Osteoblast (primary cell): ENCODE measurements at regions not wholly inside any gene's neighbourhood (a gene's known extent, or its start where the extent isn't known, plus 50 kb on each side); places are given as distances from the start of the nearest gene placed in this dataset.
A peak's percentile ranks its signal among the peaks of the same experiment; 100 is the strongest.

ENCODE experiments used
- DNase-seq: peaks from one replicate; pipeline ENCODE4 v3.0.0; 2011; ENCODE audit warnings: low spot score, mixed read lengths; ENCODE audit not compliant: insufficient read length; ENCODE audit errors: missing footprints
- H2AFZ ChIP-seq: 2 replicates; pipeline ENCODE4 v1.6.0; 2011; ENCODE audit warnings: mild to moderate bottlenecking, low read length
- H3K27ac ChIP-seq: 2 replicates; pipeline ENCODE4 v1.5.1; 2011; ENCODE audit warnings: mild to moderate bottlenecking, low read depth, low read length, moderate library complexity
- H3K27me3 ChIP-seq: 2 replicates; pipeline ENCODE4 v1.6.0; 2012; ENCODE audit warnings: mild to moderate bottlenecking, control low read depth, inconsistent platforms, low read length, moderate library complexity; ENCODE audit not compliant: insufficient read depth
- H3K36me3 ChIP-seq: 2 replicates; pipeline ENCODE4 v1.5.1; 2011; ENCODE audit warnings: mild to moderate bottlenecking, low read length, control low read depth, moderate library complexity; ENCODE audit not compliant: insufficient read depth
- H3K4me1 ChIP-seq: 2 replicates; pipeline ENCODE4 v1.5.1; 2011; ENCODE audit warnings: mild to moderate bottlenecking, low read length, control low read depth, moderate library complexity; ENCODE audit not compliant: insufficient read depth
- H3K4me2 ChIP-seq: 2 replicates; pipeline ENCODE4 v1.6.0; 2011; ENCODE audit warnings: mild to moderate bottlenecking, low read length; ENCODE audit not compliant: insufficient read depth
- H3K4me3 ChIP-seq: fragments of 200-600 bp; sonication (generic); 3 replicates; pipeline ENCODE4 v1.5.1; 2012; ENCODE audit warnings: mild to moderate bottlenecking, low read length, inconsistent platforms; ENCODE audit not compliant: insufficient read depth
- H3K79me2 ChIP-seq: 2 replicates; pipeline ENCODE4 v1.6.0; 2012; ENCODE audit warnings: mild to moderate bottlenecking, low read length, control low read depth, inconsistent platforms; ENCODE audit not compliant: insufficient read depth
- H3K9me3 ChIP-seq: 2 replicates; pipeline ENCODE4 v1.5.1; 2011; ENCODE audit warnings: low read depth, low read length, control low read depth
- H4K20me1 ChIP-seq: 2 replicates; pipeline ENCODE4 v1.6.0; 2012; ENCODE audit warnings: mild to moderate bottlenecking, low read length, control low read depth; ENCODE audit not compliant: insufficient read depth
- CTCF ChIP-seq: IDR thresholded peaks from 2 replicates; pipeline ENCODE4 v1.5.1; 2011; ENCODE audit warnings: mild to moderate bottlenecking, low read depth, low read length, moderate library complexity; ENCODE audit errors: extremely low read depth

- Histone ChIP-seq H2AFZ (peak overlapping the region; percentile 12), H3K4me3 (peak overlapping the region; percentile 9), H3K4me1 (peaks cover 20% of the 10 kb centered on the region), H4K20me1 (no peaks in the 10 kb centered on the region), H3K4me2 (peak overlapping the region; percentile 63), H3K27ac (peak overlapping the region; percentile 88), H3K79me2 (no peaks in the 10 kb centered on the region), H3K27me3 (no peaks in the 10 kb centered on the region), H3K36me3 (no peaks in the 10 kb centered on the region), H3K9me3 (no peaks in the 10 kb centered on the region)
- TF ChIP-seq CTCF = no peak
- peak; percentile 82 for DNase-seq
These were observed 86.5 kb upstream of the GRB10 start for GRCh38 chr7:50869108-50869725.

GRCh38 chr7:50868426-50869100, 85.9 kb upstream of the GRB10 start:
- no peaks in the 10 kb centered on the region for H3K36me3 ChIP-seq
- no peak for DNase-seq

GRCh38 chr7:50867034-50867356, 84.3 kb upstream of the GRB10 start:
- Histone ChIP-seq H3K9me3 (no peaks in the 10 kb centered on the region), H2AFZ (no peak overlapping the region), H3K79me2 (no peaks in the 10 kb centered on the region), H3K27ac (no peak overlapping the region), H3K4me3 (no peak overlapping the region), H3K27me3 (no peaks in the 10 kb centered on the region), H4K20me1 (no peaks in the 10 kb centered on the region), H3K36me3 (no peaks in the 10 kb centered on the region), H3K4me2 (no peak overlapping the region), H3K4me1 (peaks cover 20% of the 10 kb centered on the region)
- no peak for TF ChIP-seq CTCF
- DNase-seq = no peak

More at GRCh38 chr7:50868426-50869100, 85.9 kb upstream of the GRB10 start:
- Histone ChIP-seq H3K4me2 (peak overlapping the region; percentile 63), H3K4me3 (no peak overlapping the region), H3K27ac (peak overlapping the region; percentile 88), H3K79me2 (no peaks in the 10 kb centered on the region), H3K9me3 (no peaks in the 10 kb centered on the region), H3K4me1 (peaks cover 20% of the 10 kb centered on the region), H4K20me1 (no peaks in the 10 kb centered on the region), H2AFZ (peak overlapping the region; percentile 21), H3K27me3 (no peaks in the 10 kb centered on the region)
- no peak for TF ChIP-seq CTCF

- H3K27ac ChIP-seq = no peak overlapping the region
- no peak for TF ChIP-seq CTCF
These were observed 83.8 kb upstream of the GRB10 start for GRCh38 chr7:50866343-50867033.

More at GRCh38 chr7:50866343-50867033, 83.8 kb upstream of the GRB10 start:
- H2AFZ ChIP-seq = no peak overlapping the region
- H4K20me1 ChIP-seq = no peaks in the 10 kb centered on the region
- H3K4me1 ChIP-seq = peaks cover 20% of the 10 kb centered on the region
- H3K4me2 ChIP-seq = no peak overlapping the region
- H3K36me3 ChIP-seq = no peaks in the 10 kb centered on the region
- no peaks in the 10 kb centered on the region for H3K79me2 ChIP-seq
- H3K27me3 ChIP-seq = no peaks in the 10 kb centered on the region
- H3K9me3 ChIP-seq = no peaks in the 10 kb centered on the region
- no peak for DNase-seq
- H3K4me3 ChIP-seq = no peak overlapping the region
